GM23338 (cell line): ENCODE measurements at regions not wholly inside any gene's neighbourhood (a gene's known extent, or its start where the extent isn't known, plus 50 kb on each side); places are given as distances from the start of the nearest gene placed in this dataset.

Experiments used
- CREB1 ChIP-seq: fragments of 250-450 bp; sonication (Bioruptor Pico); IDR thresholded peaks from 2 replicates; pipeline ENCODE4 v1.5.0; 2020; ENCODE audit warnings: low read depth, mild to moderate bottlenecking, moderate library complexity
- EZH2 ChIP-seq: fragments of 200-600 bp; sonication (generic); IDR thresholded peaks from one replicate; pipeline ENCODE4 v1.8.0; 2017; ENCODE audit warnings: antibody characterized with exemption, mild to moderate bottlenecking, low read depth; ENCODE audit not compliant: unreplicated experiment
- EZH2phosphoT487 ChIP-seq: fragments of 200-600 bp; sonication (generic); IDR thresholded peaks from one replicate; pipeline ENCODE4 v1.8.1; 2018; ENCODE audit warnings: antibody characterized with exemption; ENCODE audit not compliant: unreplicated experiment
- JUNB ChIP-seq: IDR thresholded peaks from one replicate; pipeline ENCODE4 v1.6.1; 2016; ENCODE audit warnings: antibody characterized with exemption; ENCODE audit not compliant: unreplicated experiment
- NANOG ChIP-seq: IDR thresholded peaks from 2 replicates; pipeline ENCODE4 v1.6.1; 2016; ENCODE audit warnings: antibody characterized with exemption, borderline replicate concordance
- POLR2AphosphoS5 ChIP-seq: IDR thresholded peaks from 2 replicates; pipeline ENCODE4 v1.6.1; 2016; ENCODE audit warnings: antibody characterized with exemption, low read depth
- STAT1 ChIP-seq: IDR thresholded peaks from one replicate; pipeline ENCODE4 v1.6.1; 2016; ENCODE audit warnings: antibody characterized with exemption; ENCODE audit not compliant: unreplicated experiment
- TF ChIP-seq, protein P1 (sequence below), 2 experiments: fragments of 200-600 bp in 1 of 2; sonication (generic) in 1 of 2; conservative IDR thresholded peaks; 2 replicates each; pipeline versions ENCODE4 v1.5.1 to v1.6.1; 2016 to 2017; ENCODE audit warnings: antibody characterized with exemption in 2 of 2, low read depth in 2 of 2, mild to moderate bottlenecking in 2 of 2, moderate library complexity in 1 of 2
- TF ChIP-seq, protein P2 (sequence below): IDR thresholded peaks from 2 replicates; pipeline ENCODE4 v1.6.1; 2016; ENCODE audit warnings: antibody characterized with exemption
- TF ChIP-seq, protein P3 (sequence below): IDR thresholded peaks from one replicate; pipeline ENCODE4 v1.6.1; 2018; ENCODE audit warnings: antibody characterized with exemption; ENCODE audit not compliant: unreplicated experiment
- TF ChIP-seq, protein P4 (sequence below): fragments of 250-450 bp; sonication (Bioruptor Pico); IDR thresholded peaks from 2 replicates; pipeline ENCODE4 v1.5.0; 2020; ENCODE audit warnings: mild to moderate bottlenecking, moderate library complexity

DNA sequence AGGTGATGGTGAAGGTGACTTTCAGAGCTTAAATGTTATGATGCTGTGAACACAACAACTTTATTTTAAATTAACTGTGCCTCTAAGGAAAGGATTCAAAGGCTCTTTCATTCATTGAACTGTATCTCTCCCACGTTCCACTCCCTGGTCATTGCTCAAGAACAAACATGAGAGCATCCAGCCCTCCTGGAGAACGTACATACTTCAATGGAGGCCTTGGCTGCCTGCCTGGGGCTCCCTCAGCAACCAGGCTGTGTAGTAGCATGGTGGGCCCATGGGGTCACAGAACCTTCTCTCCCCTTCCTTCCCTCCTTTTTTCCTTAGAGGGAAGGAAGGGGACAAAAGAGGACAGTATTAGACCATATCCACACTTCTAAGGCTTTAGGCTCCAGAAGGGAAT lies 234.3 kb downstream of the CDC5L start:
- TF ChIP-seq, protein P1, sequence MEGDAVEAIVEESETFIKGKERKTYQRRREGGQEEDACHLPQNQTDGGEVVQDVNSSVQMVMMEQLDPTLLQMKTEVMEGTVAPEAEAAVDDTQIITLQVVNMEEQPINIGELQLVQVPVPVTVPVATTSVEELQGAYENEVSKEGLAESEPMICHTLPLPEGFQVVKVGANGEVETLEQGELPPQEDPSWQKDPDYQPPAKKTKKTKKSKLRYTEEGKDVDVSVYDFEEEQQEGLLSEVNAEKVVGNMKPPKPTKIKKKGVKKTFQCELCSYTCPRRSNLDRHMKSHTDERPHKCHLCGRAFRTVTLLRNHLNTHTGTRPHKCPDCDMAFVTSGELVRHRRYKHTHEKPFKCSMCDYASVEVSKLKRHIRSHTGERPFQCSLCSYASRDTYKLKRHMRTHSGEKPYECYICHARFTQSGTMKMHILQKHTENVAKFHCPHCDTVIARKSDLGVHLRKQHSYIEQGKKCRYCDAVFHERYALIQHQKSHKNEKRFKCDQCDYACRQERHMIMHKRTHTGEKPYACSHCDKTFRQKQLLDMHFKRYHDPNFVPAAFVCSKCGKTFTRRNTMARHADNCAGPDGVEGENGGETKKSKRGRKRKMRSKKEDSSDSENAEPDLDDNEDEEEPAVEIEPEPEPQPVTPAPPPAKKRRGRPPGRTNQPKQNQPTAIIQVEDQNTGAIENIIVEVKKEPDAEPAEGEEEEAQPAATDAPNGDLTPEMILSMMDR (conservative IDR thresholded peaks at IDR 0.05; ENCODE audit: low read depth in 2 of 2) = no peak
- TF ChIP-seq, protein P2, sequence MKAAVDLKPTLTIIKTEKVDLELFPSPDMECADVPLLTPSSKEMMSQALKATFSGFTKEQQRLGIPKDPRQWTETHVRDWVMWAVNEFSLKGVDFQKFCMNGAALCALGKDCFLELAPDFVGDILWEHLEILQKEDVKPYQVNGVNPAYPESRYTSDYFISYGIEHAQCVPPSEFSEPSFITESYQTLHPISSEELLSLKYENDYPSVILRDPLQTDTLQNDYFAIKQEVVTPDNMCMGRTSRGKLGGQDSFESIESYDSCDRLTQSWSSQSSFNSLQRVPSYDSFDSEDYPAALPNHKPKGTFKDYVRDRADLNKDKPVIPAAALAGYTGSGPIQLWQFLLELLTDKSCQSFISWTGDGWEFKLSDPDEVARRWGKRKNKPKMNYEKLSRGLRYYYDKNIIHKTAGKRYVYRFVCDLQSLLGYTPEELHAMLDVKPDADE = no peak
- TF ChIP-seq POLR2AphosphoS5 = no peak
- no peak for TF ChIP-seq EZH2
- TF ChIP-seq, protein P3, sequence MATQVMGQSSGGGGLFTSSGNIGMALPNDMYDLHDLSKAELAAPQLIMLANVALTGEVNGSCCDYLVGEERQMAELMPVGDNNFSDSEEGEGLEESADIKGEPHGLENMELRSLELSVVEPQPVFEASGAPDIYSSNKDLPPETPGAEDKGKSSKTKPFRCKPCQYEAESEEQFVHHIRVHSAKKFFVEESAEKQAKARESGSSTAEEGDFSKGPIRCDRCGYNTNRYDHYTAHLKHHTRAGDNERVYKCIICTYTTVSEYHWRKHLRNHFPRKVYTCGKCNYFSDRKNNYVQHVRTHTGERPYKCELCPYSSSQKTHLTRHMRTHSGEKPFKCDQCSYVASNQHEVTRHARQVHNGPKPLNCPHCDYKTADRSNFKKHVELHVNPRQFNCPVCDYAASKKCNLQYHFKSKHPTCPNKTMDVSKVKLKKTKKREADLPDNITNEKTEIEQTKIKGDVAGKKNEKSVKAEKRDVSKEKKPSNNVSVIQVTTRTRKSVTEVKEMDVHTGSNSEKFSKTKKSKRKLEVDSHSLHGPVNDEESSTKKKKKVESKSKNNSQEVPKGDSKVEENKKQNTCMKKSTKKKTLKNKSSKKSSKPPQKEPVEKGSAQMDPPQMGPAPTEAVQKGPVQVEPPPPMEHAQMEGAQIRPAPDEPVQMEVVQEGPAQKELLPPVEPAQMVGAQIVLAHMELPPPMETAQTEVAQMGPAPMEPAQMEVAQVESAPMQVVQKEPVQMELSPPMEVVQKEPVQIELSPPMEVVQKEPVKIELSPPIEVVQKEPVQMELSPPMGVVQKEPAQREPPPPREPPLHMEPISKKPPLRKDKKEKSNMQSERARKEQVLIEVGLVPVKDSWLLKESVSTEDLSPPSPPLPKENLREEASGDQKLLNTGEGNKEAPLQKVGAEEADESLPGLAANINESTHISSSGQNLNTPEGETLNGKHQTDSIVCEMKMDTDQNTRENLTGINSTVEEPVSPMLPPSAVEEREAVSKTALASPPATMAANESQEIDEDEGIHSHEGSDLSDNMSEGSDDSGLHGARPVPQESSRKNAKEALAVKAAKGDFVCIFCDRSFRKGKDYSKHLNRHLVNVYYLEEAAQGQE = no peak
- no peak for TF ChIP-seq EZH2phosphoT487
- TF ChIP-seq NANOG = no peak
- TF ChIP-seq CREB1 = no peak
- no peak for TF ChIP-seq JUNB
- TF ChIP-seq, protein P4, sequence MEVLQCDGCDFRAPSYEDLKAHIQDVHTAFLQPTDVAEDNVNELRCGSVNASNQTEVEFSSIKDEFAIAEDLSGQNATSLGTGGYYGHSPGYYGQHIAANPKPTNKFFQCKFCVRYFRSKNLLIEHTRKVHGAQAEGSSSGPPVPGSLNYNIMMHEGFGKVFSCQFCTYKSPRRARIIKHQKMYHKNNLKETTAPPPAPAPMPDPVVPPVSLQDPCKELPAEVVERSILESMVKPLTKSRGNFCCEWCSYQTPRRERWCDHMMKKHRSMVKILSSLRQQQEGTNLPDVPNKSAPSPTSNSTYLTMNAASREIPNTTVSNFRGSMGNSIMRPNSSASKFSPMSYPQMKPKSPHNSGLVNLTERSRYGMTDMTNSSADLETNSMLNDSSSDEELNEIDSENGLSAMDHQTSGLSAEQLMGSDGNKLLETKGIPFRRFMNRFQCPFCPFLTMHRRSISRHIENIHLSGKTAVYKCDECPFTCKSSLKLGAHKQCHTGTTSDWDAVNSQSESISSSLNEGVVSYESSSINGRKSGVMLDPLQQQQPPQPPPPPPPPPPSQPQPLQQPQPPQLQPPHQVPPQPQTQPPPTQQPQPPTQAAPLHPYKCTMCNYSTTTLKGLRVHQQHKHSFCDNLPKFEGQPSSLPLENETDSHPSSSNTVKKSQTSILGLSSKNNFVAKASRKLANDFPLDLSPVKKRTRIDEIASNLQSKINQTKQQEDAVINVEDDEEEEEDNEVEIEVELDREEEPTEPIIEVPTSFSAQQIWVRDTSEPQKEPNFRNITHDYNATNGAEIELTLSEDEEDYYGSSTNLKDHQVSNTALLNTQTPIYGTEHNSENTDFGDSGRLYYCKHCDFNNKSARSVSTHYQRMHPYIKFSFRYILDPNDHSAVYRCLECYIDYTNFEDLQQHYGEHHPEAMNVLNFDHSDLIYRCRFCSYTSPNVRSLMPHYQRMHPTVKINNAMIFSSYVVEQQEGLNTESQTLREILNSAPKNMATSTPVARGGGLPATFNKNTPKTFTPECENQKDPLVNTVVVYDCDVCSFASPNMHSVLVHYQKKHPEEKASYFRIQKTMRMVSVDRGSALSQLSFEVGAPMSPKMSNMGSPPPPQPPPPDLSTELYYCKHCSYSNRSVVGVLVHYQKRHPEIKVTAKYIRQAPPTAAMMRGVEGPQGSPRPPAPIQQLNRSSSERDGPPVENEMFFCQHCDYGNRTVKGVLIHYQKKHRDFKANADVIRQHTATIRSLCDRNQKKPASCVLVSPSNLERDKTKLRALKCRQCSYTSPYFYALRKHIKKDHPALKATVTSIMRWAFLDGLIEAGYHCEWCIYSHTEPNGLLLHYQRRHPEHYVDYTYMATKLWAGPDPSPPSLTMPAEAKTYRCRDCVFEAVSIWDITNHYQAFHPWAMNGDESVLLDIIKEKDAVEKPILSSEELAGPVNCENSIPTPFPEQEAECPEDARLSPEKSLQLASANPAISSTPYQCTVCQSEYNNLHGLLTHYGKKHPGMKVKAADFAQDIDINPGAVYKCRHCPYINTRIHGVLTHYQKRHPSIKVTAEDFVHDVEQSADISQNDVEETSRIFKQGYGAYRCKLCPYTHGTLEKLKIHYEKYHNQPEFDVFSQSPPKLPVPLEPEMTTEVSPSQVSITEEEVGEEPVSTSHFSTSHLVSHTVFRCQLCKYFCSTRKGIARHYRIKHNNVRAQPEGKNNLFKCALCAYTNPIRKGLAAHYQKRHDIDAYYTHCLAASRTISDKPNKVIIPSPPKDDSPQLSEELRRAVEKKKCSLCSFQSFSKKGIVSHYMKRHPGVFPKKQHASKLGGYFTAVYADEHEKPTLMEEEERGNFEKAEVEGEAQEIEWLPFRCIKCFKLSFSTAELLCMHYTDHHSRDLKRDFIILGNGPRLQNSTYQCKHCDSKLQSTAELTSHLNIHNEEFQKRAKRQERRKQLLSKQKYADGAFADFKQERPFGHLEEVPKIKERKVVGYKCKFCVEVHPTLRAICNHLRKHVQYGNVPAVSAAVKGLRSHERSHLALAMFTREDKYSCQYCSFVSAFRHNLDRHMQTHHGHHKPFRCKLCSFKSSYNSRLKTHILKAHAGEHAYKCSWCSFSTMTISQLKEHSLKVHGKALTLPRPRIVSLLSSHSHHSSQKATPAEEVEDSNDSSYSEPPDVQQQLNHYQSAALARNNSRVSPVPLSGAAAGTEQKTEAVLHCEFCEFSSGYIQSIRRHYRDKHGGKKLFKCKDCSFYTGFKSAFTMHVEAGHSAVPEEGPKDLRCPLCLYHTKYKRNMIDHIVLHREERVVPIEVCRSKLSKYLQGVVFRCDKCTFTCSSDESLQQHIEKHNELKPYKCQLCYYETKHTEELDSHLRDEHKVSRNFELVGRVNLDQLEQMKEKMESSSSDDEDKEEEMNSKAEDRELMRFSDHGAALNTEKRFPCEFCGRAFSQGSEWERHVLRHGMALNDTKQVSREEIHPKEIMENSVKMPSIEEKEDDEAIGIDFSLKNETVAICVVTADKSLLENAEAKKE (CRISPR knock-in tag) = no peak
- TF ChIP-seq STAT1 = no peak
